SK-N-SH (cell line): ENCODE measurements at regions not wholly inside any gene's neighbourhood (a gene's known extent, or its start where the extent isn't known, plus 50 kb on each side); places are given as distances from the start of the nearest gene placed in this dataset.

Source experiments
- CTCF ChIA-PET: fragments of 300-600, 350-600 bp; formaldehyde crosslinking; extraction: SDS; loops from one replicate; lab custom pipeline; 2021; lab: Yijun Ruan, JAX
- POLR2A ChIA-PET: fragments of 350-600 bp; sonication (Branson Sonifier 250); formaldehyde crosslinking; extraction: SDS; loops from one replicate; lab custom pipeline; 2020; ENCODE audit warnings: antibody characterized with exemption, inconsistent platforms; lab: Yijun Ruan, JAX
- DNase-seq: peaks from one replicate; pipeline ENCODE4 v3.0.0; 2012
- H2AFZ ChIP-seq: fragments of 200-600 bp; sonication (generic); 2 replicates; pipeline ENCODE4 v1.8.1; 2016; ENCODE audit warnings: antibody characterized with exemption, mild to moderate bottlenecking, low read depth
- H3F3A ChIP-seq: fragments of 200-600 bp; sonication (generic); replicated peaks from 2 replicates; pipeline ENCODE3; 2016; ENCODE audit warnings: antibody characterized with exemption, mild to moderate bottlenecking; ENCODE audit not compliant: insufficient read depth
- H3K27ac ChIP-seq, 2 experiments: fragments of 200-500 bp in 1 of 2; fragments of 200-600 bp in 1 of 2; sonication (Bioruptor generic) in 1 of 2; sonication (generic), shearing (Covaris generic) in 1 of 2; 2 replicates each; pipeline versions ENCODE4 v1.5.1 to v1.6.1; 2014 to 2016; ENCODE audit warnings: low read depth in 2 of 2, inconsistent platforms in 1 of 2, low read length in 1 of 2, mild to moderate bottlenecking in 1 of 2, mixed read lengths in 1 of 2
- H3K27me3 ChIP-seq: fragments of 200-600 bp; sonication (generic), shearing (Covaris generic); 2 replicates; pipeline ENCODE4 v1.6.1; 2016; ENCODE audit warnings: mixed run types; ENCODE audit not compliant: insufficient read depth
- H3K36me3 ChIP-seq, 2 experiments: fragments of 200-500 bp in 1 of 2; fragments of 200-600 bp in 1 of 2; sonication (Bioruptor generic) in 1 of 2; sonication (generic) in 1 of 2; replicated peaks in 1 of 2; 2 replicates each; pipeline versions ENCODE3 to v1.5.1; 2014 to 2016; ENCODE audit warnings: low read length in 1 of 2, mild to moderate bottlenecking in 1 of 2; ENCODE audit not compliant: insufficient read depth in 2 of 2, control insufficient read depth in 1 of 2
- H3K4me1 ChIP-seq, 2 experiments: fragments of 200-500 bp in 1 of 2; fragments of 200-600 bp in 1 of 2; sonication (Bioruptor generic) in 1 of 2; sonication (generic), shearing (Covaris generic) in 1 of 2; 2 replicates each; pipeline versions ENCODE4 v1.5.1 to v1.6.1; 2014 to 2016; ENCODE audit warnings: low read depth in 1 of 2, low read length in 1 of 2, mixed run types in 1 of 2; ENCODE audit not compliant: insufficient read depth in 2 of 2, control insufficient read depth in 1 of 2
- H3K4me2 ChIP-seq: fragments of 200-600 bp; sonication (generic), shearing (Covaris generic); 2 replicates; pipeline ENCODE4 v1.6.1; 2017; ENCODE audit warnings: mixed run types
- H3K4me3 ChIP-seq, 2 experiments: fragments of 200-500 bp in 1 of 2; fragments of 200-600 bp in 1 of 2; sonication (Bioruptor generic) in 1 of 2; sonication (generic), shearing (Covaris generic) in 1 of 2; 2 replicates each; pipeline versions ENCODE4 v1.5.1 to v1.8.1; 2014 to 2016; ENCODE audit warnings: low read depth in 2 of 2, inconsistent platforms in 1 of 2, low read length in 1 of 2, mild to moderate bottlenecking in 1 of 2, mixed read lengths in 1 of 2, moderate library complexity in 1 of 2
- H3K79me2 ChIP-seq: fragments of 200-600 bp; sonication (generic); 2 replicates; pipeline ENCODE4 v1.8.1; 2017; ENCODE audit warnings: mild to moderate bottlenecking; ENCODE audit not compliant: insufficient read depth
- H3K9ac ChIP-seq: fragments of 200-600 bp; sonication (generic); 2 replicates; pipeline ENCODE4 v1.6.1; 2017; ENCODE audit warnings: mixed run types
- H3K9me2 ChIP-seq: fragments of 200-600 bp; sonication (generic); 2 replicates; pipeline ENCODE4 v1.6.1; 2017; ENCODE audit warnings: mixed run types
- H3K9me3 ChIP-seq: fragments of 200-600 bp; sonication (generic); 2 replicates; pipeline ENCODE4 v1.6.1; 2017; ENCODE audit warnings: mixed run types, mild to moderate bottlenecking, moderate library complexity
- H4K20me1 ChIP-seq: fragments of 200-600 bp; sonication (generic); 2 replicates; pipeline ENCODE4 v1.6.1; 2017; ENCODE audit warnings: mild to moderate bottlenecking, mixed run types; ENCODE audit not compliant: insufficient read depth
- CTCF ChIP-seq: fragments of 200-600 bp; sonication (generic); IDR thresholded peaks from 2 replicates; pipeline ENCODE4 v1.6.1; 2017; ENCODE audit warnings: antibody characterized with exemption, mild to moderate bottlenecking, moderate library complexity
- ELF1 ChIP-seq: IDR thresholded peaks from 2 replicates; pipeline ENCODE4 v1.4.0; 2012
- EP300 ChIP-seq, 2 experiments: IDR thresholded peaks; 2 replicates each; pipeline versions ENCODE4 v1.4.0 to v1.6.1; 2012; ENCODE audit warnings: borderline replicate concordance in 1 of 2, low read depth in 1 of 2, low read length in 1 of 2
- EZH2phosphoT487 ChIP-seq: fragments of 200-600 bp; sonication (generic); IDR thresholded peaks from 2 replicates; pipeline ENCODE4 v1.6.1; 2017; ENCODE audit warnings: low read depth, mixed run types, mild to moderate bottlenecking, antibody characterized with exemption, moderate library complexity, borderline replicate concordance
- FOSL2 ChIP-seq: IDR thresholded peaks from 2 replicates; pipeline ENCODE4 v1.4.0; 2012; ENCODE audit warnings: low read depth, mild to moderate bottlenecking, moderate library complexity, borderline replicate concordance
- FOXM1 ChIP-seq: IDR thresholded peaks from 2 replicates; pipeline ENCODE4 v1.4.0; 2012; ENCODE audit warnings: low read depth, mild to moderate bottlenecking
- GATA2 ChIP-seq: sonication (generic); formaldehyde crosslinking; IDR thresholded peaks from 2 replicates; pipeline ENCODE4 v1.5.0; 2020; ENCODE audit warnings: mild to moderate bottlenecking, missing genetic modification reagents
- JUND ChIP-seq: IDR thresholded peaks from 2 replicates; pipeline ENCODE4 v1.4.0; 2012
- MAX ChIP-seq: IDR thresholded peaks from 2 replicates; pipeline ENCODE4 v1.4.0; 2012; ENCODE audit warnings: low read depth
- MEF2A ChIP-seq: IDR thresholded peaks from 2 replicates; pipeline ENCODE4 v1.4.0; 2012; ENCODE audit warnings: low read depth, borderline replicate concordance
- MXI1 ChIP-seq: IDR thresholded peaks from 2 replicates; pipeline ENCODE4 v1.6.1; 2012; ENCODE audit warnings: mild to moderate bottlenecking, low read depth, low read length, improper control_type of control experiment
- NFIC ChIP-seq: IDR thresholded peaks from 2 replicates; pipeline ENCODE4 v1.4.0; 2012; ENCODE audit warnings: borderline replicate concordance
- PBX3 ChIP-seq: IDR thresholded peaks from 2 replicates; pipeline ENCODE4; 2012
- REST ChIP-seq: IDR thresholded peaks from 2 replicates; pipeline ENCODE4 v1.6.1; 2012; ENCODE audit warnings: mild to moderate bottlenecking, low read depth, low read length, moderate library complexity
- RFX5 ChIP-seq: IDR thresholded peaks from 2 replicates; pipeline ENCODE4 v1.6.1; 2012; ENCODE audit warnings: mild to moderate bottlenecking, improper control_type of control experiment, low read length
- SMC3 ChIP-seq: IDR thresholded peaks from 2 replicates; pipeline ENCODE4 v1.6.1; 2012; ENCODE audit warnings: low read depth, low read length, improper control_type of control experiment
- TCF12 ChIP-seq: IDR thresholded peaks from 2 replicates; pipeline ENCODE4 v1.4.0; 2012
- TEAD4 ChIP-seq: IDR thresholded peaks from 2 replicates; pipeline ENCODE4 v1.4.0; 2012; ENCODE audit warnings: mild to moderate bottlenecking, borderline replicate concordance; ENCODE audit not compliant: insufficient read depth
- USF1 ChIP-seq: IDR thresholded peaks from 2 replicates; pipeline ENCODE4 v1.4.0; 2012; ENCODE audit warnings: low read depth, borderline replicate concordance
- ZBTB33 ChIP-seq: IDR thresholded peaks from 2 replicates; pipeline ENCODE4 v1.4.0; 2012; ENCODE audit warnings: low read depth, borderline replicate concordance
- WGBS: methylation state at CpG from one replicate; pipeline ENCODE4 v1.1.6; 2017; ENCODE audit warnings: low lambda C conversion rate; 5-methylcytosine and 5-hydroxymethylcytosine counted together

GRCh38 chr14:87323191-87323590 lies 669.8 kb downstream of the GALC start:
- no peak overlapping the region for H3K27ac ChIP-seq
- no peaks in the 10 kb centered on the region for H3K36me3 ChIP-seq
- ChIA-PET CTCF (no interaction called here), POLR2A (no interaction called here)
- no peaks in the 10 kb centered on the region for H4K20me1 ChIP-seq
- no peak for DNase-seq
- H2AFZ ChIP-seq, result no peak overlapping the region
- H3K4me1 ChIP-seq, result no peaks in the 10 kb centered on the region
- no peaks in the 10 kb centered on the region for H3K79me2 ChIP-seq
- no peak overlapping the region for H3K4me2 ChIP-seq
- H3F3A ChIP-seq, result no peaks in the 10 kb centered on the region
- TF ChIP-seq NFIC, result no peak
- no peak for TF ChIP-seq TEAD4
- TF ChIP-seq SMC3, result no peak
- TF ChIP-seq JUND, result no peak
- TF ChIP-seq ZBTB33, result no peak
- no peak for TF ChIP-seq EP300 (IDR thresholded peaks at IDR 0.05; ENCODE audit: borderline replicate concordance in 1 of 2, low read depth in 1 of 2, low read length in 1 of 2)
- no peak for TF ChIP-seq RFX5
- TF ChIP-seq MXI1, result no peak
- no peak for TF ChIP-seq ELF1
- TF ChIP-seq PBX3, result no peak
- TF ChIP-seq REST, result no peak
- no peak for TF ChIP-seq FOXM1
- no peak for TF ChIP-seq TCF12
- TF ChIP-seq GATA2 (CRISPR knock-in tag), result no peak
- TF ChIP-seq MEF2A, result no peak
- no peak for TF ChIP-seq CTCF
- TF ChIP-seq EZH2phosphoT487, result no peak
- TF ChIP-seq FOSL2, result no peak
- TF ChIP-seq USF1, result no peak
- no peak for TF ChIP-seq MAX
- H3K4me3 ChIP-seq, result no peak overlapping the region
- H3K9me2 ChIP-seq, result no peaks in the 10 kb centered on the region
- WGBS, result 0% methylated on average over 2 of the region's 2 CpGs
- H3K27me3 ChIP-seq, result no peaks in the 10 kb centered on the region
- H3K9ac ChIP-seq, result no peak overlapping the region
- no peaks in the 10 kb centered on the region for H3K9me3 ChIP-seq
